GM23338 (cell line): ENCODE measurements at regions not wholly inside any gene's neighbourhood (a gene's known extent, or its start where the extent isn't known, plus 50 kb on each side); places are given as distances from the start of the nearest gene placed in this dataset.

Experiments used
- ATAC-seq: fragments of 200-7000 bp; cut with Tn5 transposase; 3 replicates; pipeline ENCODE4 v1.9.1; 2020
- DNase-seq: peaks from one replicate; pipeline ENCODE4 v3.0.0-alpha.2; 2015; ENCODE audit warnings: low spot score
- H2AFZ ChIP-seq: fragments of 200-600 bp; sonication (generic); 2 replicates; pipeline ENCODE4 v1.8.0; 2016; ENCODE audit warnings: antibody characterized with exemption, mild to moderate bottlenecking, moderate library complexity
- H3F3A ChIP-seq: fragments of 200-600 bp; sonication (generic); replicated peaks from 2 replicates; pipeline ENCODE4 v1.8.0; 2017; ENCODE audit warnings: antibody characterized with exemption, mixed run types, low read depth
- H3K27ac ChIP-seq: fragments of 200-600 bp; sonication (generic); 2 replicates; pipeline ENCODE4 v1.6.1; 2016; ENCODE audit warnings: low read depth
- H3K27me3 ChIP-seq: fragments of 200-600 bp; sonication (generic); 2 replicates; pipeline ENCODE4 v1.8.0; 2016; ENCODE audit warnings: mild to moderate bottlenecking, mixed run types, moderate library complexity; ENCODE audit not compliant: insufficient read depth
- H3K36me3 ChIP-seq: fragments of 200-600 bp; sonication (generic); 2 replicates; pipeline ENCODE4 v1.8.0; 2016; ENCODE audit warnings: mild to moderate bottlenecking; ENCODE audit not compliant: insufficient read depth
- H3K4me1 ChIP-seq: fragments of 200-600 bp; sonication (generic); 2 replicates; pipeline ENCODE4 v1.8.0; 2016; ENCODE audit warnings: mild to moderate bottlenecking, moderate library complexity; ENCODE audit not compliant: insufficient read depth
- H3K4me2 ChIP-seq: fragments of 200-600 bp; sonication (generic); 2 replicates; pipeline ENCODE4 v1.7.1; 2017; ENCODE audit warnings: mixed run types
- H3K4me3 ChIP-seq: fragments of 200-600 bp; sonication (generic); 2 replicates; pipeline ENCODE4 v1.6.1; 2016; ENCODE audit warnings: mixed run types
- H3K79me2 ChIP-seq: fragments of 200-600 bp; sonication (generic); replicated peaks from 2 replicates; pipeline ENCODE4 v1.8.0; 2017; ENCODE audit warnings: mild to moderate bottlenecking; ENCODE audit not compliant: insufficient read depth
- H3K9me2 ChIP-seq: fragments of 200-600 bp; sonication (generic); 2 replicates; pipeline ENCODE4 v1.8.0; 2017; ENCODE audit not compliant: insufficient read depth
- H4K20me1 ChIP-seq: fragments of 200-600 bp; sonication (generic); replicated peaks from 2 replicates; pipeline ENCODE4 v1.8.0; 2017; ENCODE audit warnings: mild to moderate bottlenecking; ENCODE audit not compliant: insufficient read depth
- H3K27ac Mint-ChIP-seq: 2 replicates; pipeline ENCODE4 v1.8.0; 2020; ENCODE audit warnings: inconsistent platforms, mild to moderate bottlenecking, moderate library complexity, mixed read lengths
- H3K27me3 Mint-ChIP-seq: 3 replicates; pipeline ENCODE4 v1.8.0; 2022; ENCODE audit warnings: low read depth, mild to moderate bottlenecking, moderate library complexity, mixed read lengths, inconsistent platforms; ENCODE audit not compliant: insufficient read depth, poor library complexity
- H3K36me3 Mint-ChIP-seq: 3 replicates; pipeline ENCODE4 v1.8.0; 2021; ENCODE audit warnings: low read depth, mild to moderate bottlenecking, inconsistent platforms, moderate library complexity, mixed read lengths
- H3K4me1 Mint-ChIP-seq: 3 replicates; pipeline ENCODE4 v1.8.0; 2020; ENCODE audit warnings: mild to moderate bottlenecking, inconsistent platforms, mixed read lengths
- H3K4me3 Mint-ChIP-seq: 3 replicates; pipeline ENCODE4 v1.8.0; 2021; ENCODE audit warnings: moderate library complexity, mild to moderate bottlenecking, inconsistent platforms, mixed read lengths
- H3K9me3 Mint-ChIP-seq: 3 replicates; pipeline ENCODE4 v1.8.0; 2020; ENCODE audit warnings: moderate library complexity, mild to moderate bottlenecking, inconsistent platforms, mixed read lengths
- CREB1 ChIP-seq: fragments of 250-450 bp; sonication (Bioruptor Pico); IDR thresholded peaks from 2 replicates; pipeline ENCODE4 v1.5.0; 2020; ENCODE audit warnings: low read depth, mild to moderate bottlenecking, moderate library complexity
- EZH2 ChIP-seq: fragments of 200-600 bp; sonication (generic); IDR thresholded peaks from one replicate; pipeline ENCODE4 v1.8.0; 2017; ENCODE audit warnings: antibody characterized with exemption, mild to moderate bottlenecking, low read depth; ENCODE audit not compliant: unreplicated experiment
- EZH2phosphoT487 ChIP-seq: fragments of 200-600 bp; sonication (generic); IDR thresholded peaks from one replicate; pipeline ENCODE4 v1.8.1; 2018; ENCODE audit warnings: antibody characterized with exemption; ENCODE audit not compliant: unreplicated experiment
- JUNB ChIP-seq: IDR thresholded peaks from one replicate; pipeline ENCODE4 v1.6.1; 2016; ENCODE audit warnings: antibody characterized with exemption; ENCODE audit not compliant: unreplicated experiment
- NANOG ChIP-seq: IDR thresholded peaks from 2 replicates; pipeline ENCODE4 v1.6.1; 2016; ENCODE audit warnings: antibody characterized with exemption, borderline replicate concordance
- POLR2AphosphoS5 ChIP-seq: IDR thresholded peaks from 2 replicates; pipeline ENCODE4 v1.6.1; 2016; ENCODE audit warnings: antibody characterized with exemption, low read depth
- STAT1 ChIP-seq: IDR thresholded peaks from one replicate; pipeline ENCODE4 v1.6.1; 2016; ENCODE audit warnings: antibody characterized with exemption; ENCODE audit not compliant: unreplicated experiment
- ZNF114 ChIP-seq: fragments of 250-450 bp; sonication (Bioruptor Pico); IDR thresholded peaks from 2 replicates; pipeline ENCODE4 v1.5.0; 2020; ENCODE audit warnings: mild to moderate bottlenecking, moderate library complexity
- ZNF331 ChIP-seq: fragments of 250-450 bp; sonication (Bioruptor Pico); IDR thresholded peaks from 2 replicates; pipeline ENCODE4 v1.5.0; 2020; ENCODE audit warnings: low read depth, mild to moderate bottlenecking, moderate library complexity
- TF ChIP-seq, protein P1 (sequence below), 2 experiments: fragments of 200-600 bp in 1 of 2; sonication (generic) in 1 of 2; conservative IDR thresholded peaks; 2 replicates each; pipeline versions ENCODE4 v1.5.1 to v1.6.1; 2016 to 2017; ENCODE audit warnings: antibody characterized with exemption in 2 of 2, low read depth in 2 of 2, mild to moderate bottlenecking in 2 of 2, moderate library complexity in 1 of 2
- TF ChIP-seq, protein P2 (sequence below): IDR thresholded peaks from 2 replicates; pipeline ENCODE4 v1.6.1; 2016; ENCODE audit warnings: antibody characterized with exemption
- TF ChIP-seq, protein P3 (sequence below): IDR thresholded peaks from one replicate; pipeline ENCODE4 v1.6.1; 2018; ENCODE audit warnings: antibody characterized with exemption; ENCODE audit not compliant: unreplicated experiment
- TF ChIP-seq, protein P4 (sequence below): fragments of 250-450 bp; sonication (Bioruptor Pico); IDR thresholded peaks from 2 replicates; pipeline ENCODE4 v1.5.0; 2020; ENCODE audit warnings: mild to moderate bottlenecking, moderate library complexity

DNA sequence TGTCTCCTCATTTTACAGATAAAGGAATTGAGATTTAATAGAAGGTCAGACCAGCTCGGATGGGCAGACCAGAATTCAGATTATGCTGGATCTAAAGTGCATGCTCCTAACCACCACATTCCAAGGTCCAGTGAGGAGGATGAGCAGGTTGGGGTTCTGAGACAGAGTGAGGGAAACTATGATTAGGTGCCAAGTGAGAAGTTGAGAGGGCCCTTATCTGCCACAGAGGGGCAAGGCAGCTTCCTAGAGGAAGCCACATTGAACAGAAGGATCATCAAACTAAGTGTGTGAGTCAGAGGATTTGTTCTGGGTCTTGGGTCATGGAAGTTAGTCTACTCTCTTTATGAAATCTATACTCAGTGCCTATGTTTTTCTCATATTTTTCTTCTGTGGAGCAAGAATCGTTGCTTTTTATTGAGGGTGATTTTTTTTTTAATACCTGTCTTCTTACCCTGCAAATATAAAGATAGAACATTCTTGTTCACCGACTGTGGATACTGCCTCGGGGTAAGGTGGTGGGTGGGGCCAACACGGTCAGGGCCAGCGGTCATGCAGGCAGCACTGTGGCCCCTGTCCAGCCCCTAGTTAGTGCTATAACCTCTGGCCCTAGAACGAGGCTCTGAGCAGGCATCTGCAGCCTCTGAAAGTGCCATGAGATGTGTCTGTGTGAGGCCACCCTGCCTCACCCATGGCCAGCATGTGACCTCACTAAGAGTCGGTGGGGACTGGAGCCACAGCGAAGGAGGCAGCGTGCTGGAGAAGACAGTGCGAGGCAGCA is 55.6 kb upstream of the PTHLH start:
- no peak overlapping the region for H3K4me3 Mint-ChIP-seq
- H3K27ac Mint-ChIP-seq: no peak overlapping the region
- Histone ChIP-seq H3K27ac (no peak overlapping the region), H3K27me3 (no peaks in the 10 kb centered on the region), H3K4me1 (no peaks in the 10 kb centered on the region), H3K4me3 (no peak overlapping the region), H3K4me2 (no peak overlapping the region), H3K79me2 (no peaks in the 10 kb centered on the region), H2AFZ (no peak overlapping the region), H4K20me1 (no peaks in the 10 kb centered on the region), H3K9me2 (0 out of 2 replicates have a peak, but pooled peaks cover 3% of the 10 kb centered on the region), H3F3A (no peaks in the 10 kb centered on the region), H3K36me3 (no peaks in the 10 kb centered on the region)
- H3K27me3 Mint-ChIP-seq: no peaks in the 10 kb centered on the region
- no peaks in the 10 kb centered on the region for H3K9me3 Mint-ChIP-seq
- H3K4me1 Mint-ChIP-seq: no peaks in the 10 kb centered on the region
- TF ChIP-seq JUNB (no peak), EZH2phosphoT487 (no peak), ZNF114 (CRISPR knock-in tag) (no peak), POLR2AphosphoS5 (no peak), ZNF331 (CRISPR knock-in tag) (no peak), CREB1 (CRISPR knock-in tag) (no peak), NANOG (no peak), EZH2 (no peak), STAT1 (no peak)
- TF ChIP-seq, protein P1, sequence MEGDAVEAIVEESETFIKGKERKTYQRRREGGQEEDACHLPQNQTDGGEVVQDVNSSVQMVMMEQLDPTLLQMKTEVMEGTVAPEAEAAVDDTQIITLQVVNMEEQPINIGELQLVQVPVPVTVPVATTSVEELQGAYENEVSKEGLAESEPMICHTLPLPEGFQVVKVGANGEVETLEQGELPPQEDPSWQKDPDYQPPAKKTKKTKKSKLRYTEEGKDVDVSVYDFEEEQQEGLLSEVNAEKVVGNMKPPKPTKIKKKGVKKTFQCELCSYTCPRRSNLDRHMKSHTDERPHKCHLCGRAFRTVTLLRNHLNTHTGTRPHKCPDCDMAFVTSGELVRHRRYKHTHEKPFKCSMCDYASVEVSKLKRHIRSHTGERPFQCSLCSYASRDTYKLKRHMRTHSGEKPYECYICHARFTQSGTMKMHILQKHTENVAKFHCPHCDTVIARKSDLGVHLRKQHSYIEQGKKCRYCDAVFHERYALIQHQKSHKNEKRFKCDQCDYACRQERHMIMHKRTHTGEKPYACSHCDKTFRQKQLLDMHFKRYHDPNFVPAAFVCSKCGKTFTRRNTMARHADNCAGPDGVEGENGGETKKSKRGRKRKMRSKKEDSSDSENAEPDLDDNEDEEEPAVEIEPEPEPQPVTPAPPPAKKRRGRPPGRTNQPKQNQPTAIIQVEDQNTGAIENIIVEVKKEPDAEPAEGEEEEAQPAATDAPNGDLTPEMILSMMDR (conservative IDR thresholded peaks at IDR 0.05; ENCODE audit: low read depth in 2 of 2): no peak
- TF ChIP-seq, protein P2, sequence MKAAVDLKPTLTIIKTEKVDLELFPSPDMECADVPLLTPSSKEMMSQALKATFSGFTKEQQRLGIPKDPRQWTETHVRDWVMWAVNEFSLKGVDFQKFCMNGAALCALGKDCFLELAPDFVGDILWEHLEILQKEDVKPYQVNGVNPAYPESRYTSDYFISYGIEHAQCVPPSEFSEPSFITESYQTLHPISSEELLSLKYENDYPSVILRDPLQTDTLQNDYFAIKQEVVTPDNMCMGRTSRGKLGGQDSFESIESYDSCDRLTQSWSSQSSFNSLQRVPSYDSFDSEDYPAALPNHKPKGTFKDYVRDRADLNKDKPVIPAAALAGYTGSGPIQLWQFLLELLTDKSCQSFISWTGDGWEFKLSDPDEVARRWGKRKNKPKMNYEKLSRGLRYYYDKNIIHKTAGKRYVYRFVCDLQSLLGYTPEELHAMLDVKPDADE: no peak
- TF ChIP-seq, protein P3, sequence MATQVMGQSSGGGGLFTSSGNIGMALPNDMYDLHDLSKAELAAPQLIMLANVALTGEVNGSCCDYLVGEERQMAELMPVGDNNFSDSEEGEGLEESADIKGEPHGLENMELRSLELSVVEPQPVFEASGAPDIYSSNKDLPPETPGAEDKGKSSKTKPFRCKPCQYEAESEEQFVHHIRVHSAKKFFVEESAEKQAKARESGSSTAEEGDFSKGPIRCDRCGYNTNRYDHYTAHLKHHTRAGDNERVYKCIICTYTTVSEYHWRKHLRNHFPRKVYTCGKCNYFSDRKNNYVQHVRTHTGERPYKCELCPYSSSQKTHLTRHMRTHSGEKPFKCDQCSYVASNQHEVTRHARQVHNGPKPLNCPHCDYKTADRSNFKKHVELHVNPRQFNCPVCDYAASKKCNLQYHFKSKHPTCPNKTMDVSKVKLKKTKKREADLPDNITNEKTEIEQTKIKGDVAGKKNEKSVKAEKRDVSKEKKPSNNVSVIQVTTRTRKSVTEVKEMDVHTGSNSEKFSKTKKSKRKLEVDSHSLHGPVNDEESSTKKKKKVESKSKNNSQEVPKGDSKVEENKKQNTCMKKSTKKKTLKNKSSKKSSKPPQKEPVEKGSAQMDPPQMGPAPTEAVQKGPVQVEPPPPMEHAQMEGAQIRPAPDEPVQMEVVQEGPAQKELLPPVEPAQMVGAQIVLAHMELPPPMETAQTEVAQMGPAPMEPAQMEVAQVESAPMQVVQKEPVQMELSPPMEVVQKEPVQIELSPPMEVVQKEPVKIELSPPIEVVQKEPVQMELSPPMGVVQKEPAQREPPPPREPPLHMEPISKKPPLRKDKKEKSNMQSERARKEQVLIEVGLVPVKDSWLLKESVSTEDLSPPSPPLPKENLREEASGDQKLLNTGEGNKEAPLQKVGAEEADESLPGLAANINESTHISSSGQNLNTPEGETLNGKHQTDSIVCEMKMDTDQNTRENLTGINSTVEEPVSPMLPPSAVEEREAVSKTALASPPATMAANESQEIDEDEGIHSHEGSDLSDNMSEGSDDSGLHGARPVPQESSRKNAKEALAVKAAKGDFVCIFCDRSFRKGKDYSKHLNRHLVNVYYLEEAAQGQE: no peak
- TF ChIP-seq, protein P4, sequence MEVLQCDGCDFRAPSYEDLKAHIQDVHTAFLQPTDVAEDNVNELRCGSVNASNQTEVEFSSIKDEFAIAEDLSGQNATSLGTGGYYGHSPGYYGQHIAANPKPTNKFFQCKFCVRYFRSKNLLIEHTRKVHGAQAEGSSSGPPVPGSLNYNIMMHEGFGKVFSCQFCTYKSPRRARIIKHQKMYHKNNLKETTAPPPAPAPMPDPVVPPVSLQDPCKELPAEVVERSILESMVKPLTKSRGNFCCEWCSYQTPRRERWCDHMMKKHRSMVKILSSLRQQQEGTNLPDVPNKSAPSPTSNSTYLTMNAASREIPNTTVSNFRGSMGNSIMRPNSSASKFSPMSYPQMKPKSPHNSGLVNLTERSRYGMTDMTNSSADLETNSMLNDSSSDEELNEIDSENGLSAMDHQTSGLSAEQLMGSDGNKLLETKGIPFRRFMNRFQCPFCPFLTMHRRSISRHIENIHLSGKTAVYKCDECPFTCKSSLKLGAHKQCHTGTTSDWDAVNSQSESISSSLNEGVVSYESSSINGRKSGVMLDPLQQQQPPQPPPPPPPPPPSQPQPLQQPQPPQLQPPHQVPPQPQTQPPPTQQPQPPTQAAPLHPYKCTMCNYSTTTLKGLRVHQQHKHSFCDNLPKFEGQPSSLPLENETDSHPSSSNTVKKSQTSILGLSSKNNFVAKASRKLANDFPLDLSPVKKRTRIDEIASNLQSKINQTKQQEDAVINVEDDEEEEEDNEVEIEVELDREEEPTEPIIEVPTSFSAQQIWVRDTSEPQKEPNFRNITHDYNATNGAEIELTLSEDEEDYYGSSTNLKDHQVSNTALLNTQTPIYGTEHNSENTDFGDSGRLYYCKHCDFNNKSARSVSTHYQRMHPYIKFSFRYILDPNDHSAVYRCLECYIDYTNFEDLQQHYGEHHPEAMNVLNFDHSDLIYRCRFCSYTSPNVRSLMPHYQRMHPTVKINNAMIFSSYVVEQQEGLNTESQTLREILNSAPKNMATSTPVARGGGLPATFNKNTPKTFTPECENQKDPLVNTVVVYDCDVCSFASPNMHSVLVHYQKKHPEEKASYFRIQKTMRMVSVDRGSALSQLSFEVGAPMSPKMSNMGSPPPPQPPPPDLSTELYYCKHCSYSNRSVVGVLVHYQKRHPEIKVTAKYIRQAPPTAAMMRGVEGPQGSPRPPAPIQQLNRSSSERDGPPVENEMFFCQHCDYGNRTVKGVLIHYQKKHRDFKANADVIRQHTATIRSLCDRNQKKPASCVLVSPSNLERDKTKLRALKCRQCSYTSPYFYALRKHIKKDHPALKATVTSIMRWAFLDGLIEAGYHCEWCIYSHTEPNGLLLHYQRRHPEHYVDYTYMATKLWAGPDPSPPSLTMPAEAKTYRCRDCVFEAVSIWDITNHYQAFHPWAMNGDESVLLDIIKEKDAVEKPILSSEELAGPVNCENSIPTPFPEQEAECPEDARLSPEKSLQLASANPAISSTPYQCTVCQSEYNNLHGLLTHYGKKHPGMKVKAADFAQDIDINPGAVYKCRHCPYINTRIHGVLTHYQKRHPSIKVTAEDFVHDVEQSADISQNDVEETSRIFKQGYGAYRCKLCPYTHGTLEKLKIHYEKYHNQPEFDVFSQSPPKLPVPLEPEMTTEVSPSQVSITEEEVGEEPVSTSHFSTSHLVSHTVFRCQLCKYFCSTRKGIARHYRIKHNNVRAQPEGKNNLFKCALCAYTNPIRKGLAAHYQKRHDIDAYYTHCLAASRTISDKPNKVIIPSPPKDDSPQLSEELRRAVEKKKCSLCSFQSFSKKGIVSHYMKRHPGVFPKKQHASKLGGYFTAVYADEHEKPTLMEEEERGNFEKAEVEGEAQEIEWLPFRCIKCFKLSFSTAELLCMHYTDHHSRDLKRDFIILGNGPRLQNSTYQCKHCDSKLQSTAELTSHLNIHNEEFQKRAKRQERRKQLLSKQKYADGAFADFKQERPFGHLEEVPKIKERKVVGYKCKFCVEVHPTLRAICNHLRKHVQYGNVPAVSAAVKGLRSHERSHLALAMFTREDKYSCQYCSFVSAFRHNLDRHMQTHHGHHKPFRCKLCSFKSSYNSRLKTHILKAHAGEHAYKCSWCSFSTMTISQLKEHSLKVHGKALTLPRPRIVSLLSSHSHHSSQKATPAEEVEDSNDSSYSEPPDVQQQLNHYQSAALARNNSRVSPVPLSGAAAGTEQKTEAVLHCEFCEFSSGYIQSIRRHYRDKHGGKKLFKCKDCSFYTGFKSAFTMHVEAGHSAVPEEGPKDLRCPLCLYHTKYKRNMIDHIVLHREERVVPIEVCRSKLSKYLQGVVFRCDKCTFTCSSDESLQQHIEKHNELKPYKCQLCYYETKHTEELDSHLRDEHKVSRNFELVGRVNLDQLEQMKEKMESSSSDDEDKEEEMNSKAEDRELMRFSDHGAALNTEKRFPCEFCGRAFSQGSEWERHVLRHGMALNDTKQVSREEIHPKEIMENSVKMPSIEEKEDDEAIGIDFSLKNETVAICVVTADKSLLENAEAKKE (CRISPR knock-in tag): no peak
- no peak for DNase-seq
- H3K36me3 Mint-ChIP-seq: no peaks in the 10 kb centered on the region
- ATAC-seq: no peak
